ENCODE measurements at regions not wholly inside any gene's neighbourhood (a gene's known extent, or its start where the extent isn't known, plus 50 kb on each side); places are given as distances from the start of the nearest gene placed in this dataset.

DNA sequence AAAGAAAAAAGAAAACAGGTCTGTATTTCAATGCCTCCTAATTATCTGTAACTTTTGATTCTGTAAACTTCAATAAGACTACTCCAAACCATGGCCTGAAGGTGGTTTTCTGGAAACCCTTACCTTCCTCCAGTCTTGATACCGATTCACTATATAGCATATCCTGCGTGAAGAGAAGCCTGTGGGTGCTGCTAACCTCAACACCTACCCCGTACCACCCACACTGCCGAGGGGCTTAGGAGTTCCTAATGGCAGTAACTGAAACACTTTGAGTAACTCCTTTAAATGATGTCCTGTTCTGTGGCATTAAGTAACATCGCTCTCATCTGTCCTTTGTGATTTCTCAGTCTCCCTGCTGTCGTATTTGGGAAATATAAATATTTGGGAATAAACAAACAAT is 104.5 kb upstream of the CARMIL1 start:
- H3K27ac Mint-ChIP-seq = no peak overlapping the region
- no peaks in the 10 kb centered on the region for H3K36me3 Mint-ChIP-seq
- H3K4me1 Mint-ChIP-seq = no peaks in the 10 kb centered on the region
- no peak for ATAC-seq
- peaks cover 16% of the 10 kb centered on the region for H3K27me3 Mint-ChIP-seq
- no peaks in the 10 kb centered on the region for H3K9me3 Mint-ChIP-seq
- no peak overlapping the region for H3K4me3 Mint-ChIP-seq

- H3K27me3 Mint-ChIP-seq = peaks cover 20% of the 10 kb centered on the region
- no peaks in the 10 kb centered on the region for H3K9me3 Mint-ChIP-seq
- ATAC-seq = no peak
- no peaks in the 10 kb centered on the region for H3K4me1 Mint-ChIP-seq
- no peak overlapping the region for H3K4me3 Mint-ChIP-seq
- H3K27ac Mint-ChIP-seq = no peak overlapping the region
- no peaks in the 10 kb centered on the region for H3K36me3 Mint-ChIP-seq
Measured at GRCh38 chr6:25175196-25175595, 104.0 kb upstream of the CARMIL1 start.

GRCh38 chr6:25175681-25176080 is 103.5 kb upstream of the CARMIL1 start:
- Mint-ChIP-seq H3K36me3 (no peaks in the 10 kb centered on the region), H3K27ac (no peak overlapping the region), H3K9me3 (no peaks in the 10 kb centered on the region), H3K4me3 (no peak overlapping the region), H3K27me3 (peaks cover 20% of the 10 kb centered on the region), H3K4me1 (no peaks in the 10 kb centered on the region)
- ATAC-seq = no peak

GRCh38 chr6:25176466-25176865 is 102.7 kb upstream of the CARMIL1 start:
- ATAC-seq = no peak
- H3K4me3 Mint-ChIP-seq = no peak overlapping the region
- no peaks in the 10 kb centered on the region for H3K36me3 Mint-ChIP-seq
- no peaks in the 10 kb centered on the region for H3K9me3 Mint-ChIP-seq
- no peak overlapping the region for H3K27ac Mint-ChIP-seq
- peaks cover 20% of the 10 kb centered on the region for H3K27me3 Mint-ChIP-seq
- H3K4me1 Mint-ChIP-seq = no peaks in the 10 kb centered on the region

- Mint-ChIP-seq H3K36me3 (no peaks in the 10 kb centered on the region), H3K9me3 (no peaks in the 10 kb centered on the region), H3K27me3 (peaks cover 20% of the 10 kb centered on the region), H3K4me3 (no peak overlapping the region), H3K27ac (no peak overlapping the region), H3K4me1 (no peaks in the 10 kb centered on the region)
- ATAC-seq = no peak
Measured at GRCh38 chr6:25177500-25178028, 101.6 kb upstream of the CARMIL1 start.

DNA sequence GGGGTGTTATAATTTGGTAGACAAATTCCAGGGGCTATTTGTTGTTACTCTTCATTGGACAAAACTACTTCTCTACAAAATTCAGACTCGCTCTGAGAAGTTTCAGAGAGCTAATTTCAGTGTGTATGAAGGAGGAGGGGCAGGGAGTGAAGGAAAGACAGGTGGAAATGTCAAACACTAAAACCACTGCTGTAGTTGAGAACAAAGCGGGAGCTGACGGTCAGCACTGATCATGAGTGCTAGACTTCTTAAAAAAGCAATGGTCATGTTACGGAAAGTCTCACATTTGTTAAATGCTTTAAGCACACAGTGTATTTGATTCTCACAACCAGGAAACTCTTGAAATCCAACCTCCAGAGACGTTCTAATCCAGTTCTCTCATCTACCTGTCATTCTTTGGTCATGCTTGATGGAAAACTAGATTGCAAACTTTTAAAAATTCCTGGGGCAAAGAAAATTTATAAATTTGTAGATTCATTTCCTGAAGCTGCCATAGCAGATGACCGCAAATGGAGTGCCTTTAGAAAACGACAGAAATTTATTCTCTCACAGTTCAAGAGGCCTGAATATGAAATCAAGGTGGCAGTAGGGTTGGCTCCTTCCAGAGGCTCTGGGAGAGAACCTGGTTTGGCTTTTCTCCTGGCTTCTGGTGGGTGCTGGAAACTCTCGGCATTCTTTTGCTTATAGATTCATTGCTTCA is 100.7 kb upstream of the CARMIL1 start:
- no peaks in the 10 kb centered on the region for H3K36me3 Mint-ChIP-seq
- no peaks in the 10 kb centered on the region for H3K4me1 Mint-ChIP-seq
- no peak overlapping the region for H3K4me3 Mint-ChIP-seq
- no peak for ATAC-seq
- peaks cover 20% of the 10 kb centered on the region for H3K27me3 Mint-ChIP-seq
- H3K27ac Mint-ChIP-seq = no peak overlapping the region
- H3K9me3 Mint-ChIP-seq = no peaks in the 10 kb centered on the region

DNA sequence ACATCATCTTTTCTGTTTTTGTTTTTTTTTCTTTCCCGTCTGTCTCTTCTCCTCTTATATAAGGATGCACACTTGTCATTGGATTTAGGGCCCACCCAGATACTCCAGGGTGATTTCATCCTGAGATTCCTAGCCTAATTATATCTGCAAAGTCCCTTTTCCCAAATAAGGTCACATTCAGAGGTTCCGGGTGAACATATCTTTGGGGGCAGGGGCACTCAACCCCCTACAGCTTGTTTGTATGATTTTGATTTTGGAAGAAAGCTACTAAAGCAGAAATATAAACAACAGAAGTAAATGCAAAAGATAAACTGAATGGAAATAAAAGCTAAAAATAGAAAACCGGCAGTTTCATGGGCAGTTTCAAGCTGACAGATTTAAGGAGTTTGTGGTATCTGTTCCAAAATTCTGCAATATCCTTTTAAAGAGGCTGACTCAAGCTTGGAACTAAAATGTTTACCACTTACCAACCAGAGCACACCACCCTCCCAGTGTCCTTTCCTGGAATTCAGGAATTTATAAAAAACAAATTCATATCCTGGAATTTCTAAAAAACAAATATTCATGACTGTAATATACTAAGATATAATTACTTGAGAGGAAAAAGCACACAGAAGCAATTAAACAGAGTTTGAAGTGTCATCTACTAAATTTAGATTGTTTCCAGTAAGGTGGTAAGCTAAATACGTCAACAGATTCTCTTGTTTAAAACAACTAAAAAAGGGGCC is 100.0 kb upstream of the CARMIL1 start:
- H3K36me3 Mint-ChIP-seq = no peaks in the 10 kb centered on the region
- H3K4me1 Mint-ChIP-seq = no peaks in the 10 kb centered on the region
- H3K27ac Mint-ChIP-seq = no peak overlapping the region
- H3K27me3 Mint-ChIP-seq = peaks cover 20% of the 10 kb centered on the region
- no peak overlapping the region for H3K4me3 Mint-ChIP-seq
- H3K9me3 Mint-ChIP-seq = no peaks in the 10 kb centered on the region
- ATAC-seq = no peak

GRCh38 chr6:25180630-25181349 is 98.4 kb upstream of the CARMIL1 start:
- Mint-ChIP-seq H3K36me3 (no peaks in the 10 kb centered on the region), H3K4me3 (no peak overlapping the region), H3K27me3 (peaks cover 20% of the 10 kb centered on the region), H3K4me1 (no peaks in the 10 kb centered on the region), H3K9me3 (no peaks in the 10 kb centered on the region), H3K27ac (no peak overlapping the region)
- ATAC-seq = peak; percentile 27

DNA sequence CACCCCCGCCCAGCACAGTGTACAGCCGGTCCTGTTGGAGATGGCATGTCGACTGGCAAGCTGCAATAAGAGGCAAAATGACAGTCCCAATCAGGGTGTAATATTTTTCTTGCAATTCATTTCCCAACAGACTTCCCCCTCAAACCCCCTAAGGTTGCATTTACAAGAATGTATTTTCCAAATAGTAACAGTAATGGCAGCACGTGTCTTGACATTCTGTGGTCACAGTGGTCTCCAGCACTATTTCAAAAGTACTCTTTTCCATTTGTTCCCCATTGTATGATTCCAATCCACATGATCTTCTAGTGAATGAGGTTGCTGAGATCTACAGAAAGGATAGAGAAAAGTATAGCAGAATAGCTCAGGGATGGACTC is 97.8 kb upstream of the CARMIL1 start:
- Mint-ChIP-seq H3K27me3 (peaks cover 23% of the 10 kb centered on the region), H3K4me1 (no peaks in the 10 kb centered on the region), H3K36me3 (no peaks in the 10 kb centered on the region), H3K27ac (no peak overlapping the region), H3K9me3 (no peaks in the 10 kb centered on the region), H3K4me3 (no peak overlapping the region)
- no peak for ATAC-seq

- no peaks in the 10 kb centered on the region for H3K9me3 Mint-ChIP-seq
- H3K4me3 Mint-ChIP-seq = no peak overlapping the region
- no peak for ATAC-seq
- H3K36me3 Mint-ChIP-seq = no peaks in the 10 kb centered on the region
- no peak overlapping the region for H3K27ac Mint-ChIP-seq
- H3K4me1 Mint-ChIP-seq = no peaks in the 10 kb centered on the region
- H3K27me3 Mint-ChIP-seq = peaks cover 28% of the 10 kb centered on the region
Measured at GRCh38 chr6:25181923-25182322, 97.3 kb upstream of the CARMIL1 start.

DNA sequence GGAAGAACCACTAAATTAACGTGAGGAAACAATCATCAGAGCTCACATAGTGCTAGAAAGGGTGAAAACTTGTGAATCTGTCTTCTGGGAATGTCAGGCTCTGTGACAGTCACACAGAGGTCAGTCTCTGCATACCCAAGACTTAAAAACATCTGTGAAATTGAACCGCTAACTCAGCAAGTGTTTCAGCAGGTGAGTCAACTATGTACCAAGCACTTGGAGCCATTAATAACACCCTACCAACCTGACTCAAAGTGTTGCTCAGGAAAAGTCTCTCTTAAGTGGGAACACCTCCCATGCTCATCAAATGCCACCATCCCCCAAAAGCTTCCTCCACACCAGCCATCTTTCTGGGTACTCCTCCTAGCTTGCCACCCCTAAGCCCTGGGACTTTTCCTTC is 92.3 kb upstream of the CARMIL1 start:
- Mint-ChIP-seq H3K4me3 (no peak overlapping the region), H3K27me3 (peaks cover 32% of the 10 kb centered on the region), H3K27ac (no peak overlapping the region), H3K9me3 (no peaks in the 10 kb centered on the region), H3K4me1 (no peaks in the 10 kb centered on the region), H3K36me3 (no peaks in the 10 kb centered on the region)
- ATAC-seq = no peak

DNA sequence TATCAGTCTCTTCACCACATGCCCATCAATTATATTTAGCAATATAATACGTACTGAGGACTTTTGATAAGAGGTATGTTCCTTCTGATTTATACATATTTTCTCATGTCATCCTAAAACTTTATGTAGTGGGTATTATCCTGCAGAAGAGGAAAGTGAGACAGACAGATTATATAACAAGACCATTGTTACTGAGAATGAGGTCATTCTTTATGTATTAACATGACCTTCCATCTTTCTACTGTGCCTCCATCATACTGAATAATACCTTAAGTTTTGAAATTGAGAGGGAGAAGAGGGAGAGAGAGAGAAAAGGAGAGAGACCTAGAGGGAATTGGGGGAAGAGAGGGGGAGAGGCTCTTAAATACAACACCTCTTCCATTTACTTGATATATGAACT is 90.9 kb upstream of the CARMIL1 start:
- H3K9me3 Mint-ChIP-seq = no peaks in the 10 kb centered on the region
- H3K27me3 Mint-ChIP-seq = peaks cover 42% of the 10 kb centered on the region
- no peak overlapping the region for H3K4me3 Mint-ChIP-seq
- H3K36me3 Mint-ChIP-seq = no peaks in the 10 kb centered on the region
- H3K4me1 Mint-ChIP-seq = no peaks in the 10 kb centered on the region
- H3K27ac Mint-ChIP-seq = no peak overlapping the region
- ATAC-seq = no peak

DNA sequence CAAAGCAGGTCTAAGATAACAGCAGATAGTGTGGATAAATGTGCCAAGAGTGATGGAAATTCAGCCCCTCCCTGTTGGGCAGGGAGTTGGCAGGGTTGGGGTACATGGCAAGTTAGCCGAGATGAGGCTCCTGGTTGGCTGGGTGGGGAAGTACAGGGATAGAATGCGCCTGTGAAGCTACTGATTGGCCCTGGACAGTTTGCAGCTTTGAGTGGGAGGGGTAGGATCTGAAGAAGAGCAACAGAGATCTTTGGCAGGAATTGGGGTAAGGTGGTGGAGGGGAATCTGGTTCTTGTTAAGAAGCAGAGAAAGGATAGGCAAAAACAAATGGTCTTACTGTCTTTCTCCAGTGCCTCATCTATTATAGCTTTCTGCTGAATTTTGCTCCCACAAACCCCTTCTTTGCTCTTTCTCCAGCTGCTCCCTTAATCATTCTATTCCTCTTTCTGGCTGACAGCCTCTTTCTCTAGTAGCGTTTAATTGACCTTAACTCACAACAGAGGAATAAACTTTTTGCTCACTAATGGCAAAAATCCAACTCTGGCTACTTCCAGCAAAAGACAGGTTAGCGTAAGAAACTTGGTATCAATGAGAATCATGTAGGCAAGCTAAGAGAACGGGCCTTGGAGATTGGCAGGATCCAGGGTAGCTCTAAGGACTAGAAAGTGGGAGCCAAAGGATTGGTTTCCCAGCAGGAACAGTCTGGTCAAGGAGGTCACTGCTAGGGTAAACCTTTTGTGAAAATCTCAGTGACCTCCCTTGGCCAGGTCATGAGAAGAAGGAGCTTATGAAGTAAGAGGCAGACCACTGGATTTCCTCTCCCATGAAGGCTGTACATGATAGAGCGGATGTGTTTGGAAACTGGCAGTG is 86.3 kb upstream of the CARMIL1 start:
- no peak overlapping the region for H3K4me3 Mint-ChIP-seq
- no peaks in the 10 kb centered on the region for H3K36me3 Mint-ChIP-seq
- no peak for ATAC-seq
- H3K9me3 Mint-ChIP-seq = no peaks in the 10 kb centered on the region
- H3K27ac Mint-ChIP-seq = no peak overlapping the region
- peaks cover 34% of the 10 kb centered on the region for H3K27me3 Mint-ChIP-seq
- H3K4me1 Mint-ChIP-seq = no peaks in the 10 kb centered on the region

DNA sequence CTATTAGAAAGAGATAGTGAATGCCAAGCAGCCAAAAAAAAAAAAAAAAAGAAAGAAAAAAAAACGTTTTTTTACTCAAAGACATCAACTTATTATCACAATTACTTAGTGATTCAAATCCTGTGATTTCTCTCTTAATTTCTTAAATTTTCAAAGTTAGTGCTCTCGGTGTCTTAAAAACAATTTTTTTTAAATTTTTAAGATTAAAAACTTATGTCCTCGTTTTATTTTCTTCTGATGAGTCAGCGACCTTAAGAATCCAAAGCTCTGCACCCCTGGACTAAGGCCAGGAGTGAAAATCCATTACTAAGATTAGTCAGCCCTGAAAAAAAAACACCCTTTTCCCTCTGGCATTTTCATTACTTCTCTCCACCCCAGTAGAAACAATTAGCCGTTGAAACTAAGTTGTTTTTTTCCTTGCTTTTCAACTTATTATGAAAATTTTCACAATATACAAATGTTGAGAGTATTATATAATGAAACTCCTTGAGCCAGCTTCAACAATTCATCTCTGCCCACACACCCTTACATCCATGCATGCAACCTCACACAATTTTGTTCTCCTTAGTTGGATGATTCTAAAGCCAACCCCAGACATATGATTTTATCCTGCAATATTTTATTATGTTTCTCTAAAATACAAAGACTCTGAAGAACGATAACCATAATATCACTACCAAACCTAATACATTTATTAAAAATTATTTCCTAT is 85.6 kb upstream of the CARMIL1 start:
- ATAC-seq = no peak
- no peak overlapping the region for H3K4me3 Mint-ChIP-seq
- H3K27me3 Mint-ChIP-seq = peaks cover 26% of the 10 kb centered on the region
- H3K36me3 Mint-ChIP-seq = no peaks in the 10 kb centered on the region
- no peak overlapping the region for H3K27ac Mint-ChIP-seq
- no peaks in the 10 kb centered on the region for H3K9me3 Mint-ChIP-seq
- no peaks in the 10 kb centered on the region for H3K4me1 Mint-ChIP-seq

Measured in stimulated activated memory B cell treated with anti-CD40 and anti-IgM and Interleukin-4, amounts not matched to agents 10 μg/mL and 1 μg/mL and 100 μg/mL, for 72 hours (primary cell).